Fibroblast of villous mesenchyme (primary cell): ENCODE measurements at regions not wholly inside any gene's neighbourhood (a gene's known extent, or its start where the extent isn't known, plus 50 kb on each side); places are given as distances from the start of the nearest gene placed in this dataset.
"Not testable (repeated sequence)": the region's sequence is repeated elsewhere in the genome, so short reads cannot be mapped to it uniquely, and the experiment has no call there.

ENCODE experiments used
- DNase-seq: peaks from one replicate; pipeline ENCODE4 v3.0.0-alpha.2; 2010; ENCODE audit warnings: low read depth
- H3K4me3 ChIP-seq: 2 replicates; pipeline ENCODE4 v1.5.1; 2011; ENCODE audit warnings: low read depth, mild to moderate bottlenecking, low read length
- TF ChIP-seq, protein P1 (sequence below): IDR thresholded peaks from 2 replicates; pipeline ENCODE4 v1.5.1; 2012; ENCODE audit warnings: low read depth, mild to moderate bottlenecking, low read length; ENCODE audit not compliant: insufficient read depth

GRCh38 chr4:115986573-115986972 is 873.2 kb upstream of the NDST4 start:
- TF ChIP-seq, protein P1, sequence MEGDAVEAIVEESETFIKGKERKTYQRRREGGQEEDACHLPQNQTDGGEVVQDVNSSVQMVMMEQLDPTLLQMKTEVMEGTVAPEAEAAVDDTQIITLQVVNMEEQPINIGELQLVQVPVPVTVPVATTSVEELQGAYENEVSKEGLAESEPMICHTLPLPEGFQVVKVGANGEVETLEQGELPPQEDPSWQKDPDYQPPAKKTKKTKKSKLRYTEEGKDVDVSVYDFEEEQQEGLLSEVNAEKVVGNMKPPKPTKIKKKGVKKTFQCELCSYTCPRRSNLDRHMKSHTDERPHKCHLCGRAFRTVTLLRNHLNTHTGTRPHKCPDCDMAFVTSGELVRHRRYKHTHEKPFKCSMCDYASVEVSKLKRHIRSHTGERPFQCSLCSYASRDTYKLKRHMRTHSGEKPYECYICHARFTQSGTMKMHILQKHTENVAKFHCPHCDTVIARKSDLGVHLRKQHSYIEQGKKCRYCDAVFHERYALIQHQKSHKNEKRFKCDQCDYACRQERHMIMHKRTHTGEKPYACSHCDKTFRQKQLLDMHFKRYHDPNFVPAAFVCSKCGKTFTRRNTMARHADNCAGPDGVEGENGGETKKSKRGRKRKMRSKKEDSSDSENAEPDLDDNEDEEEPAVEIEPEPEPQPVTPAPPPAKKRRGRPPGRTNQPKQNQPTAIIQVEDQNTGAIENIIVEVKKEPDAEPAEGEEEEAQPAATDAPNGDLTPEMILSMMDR: no peak
- no peak overlapping the region for H3K4me3 ChIP-seq
- no peak for DNase-seq

GRCh38 chr4:115975421-115976001 is 862.1 kb upstream of the NDST4 start:
- not testable (repeated sequence) for H3K4me3 ChIP-seq, DNase-seq

DNA sequence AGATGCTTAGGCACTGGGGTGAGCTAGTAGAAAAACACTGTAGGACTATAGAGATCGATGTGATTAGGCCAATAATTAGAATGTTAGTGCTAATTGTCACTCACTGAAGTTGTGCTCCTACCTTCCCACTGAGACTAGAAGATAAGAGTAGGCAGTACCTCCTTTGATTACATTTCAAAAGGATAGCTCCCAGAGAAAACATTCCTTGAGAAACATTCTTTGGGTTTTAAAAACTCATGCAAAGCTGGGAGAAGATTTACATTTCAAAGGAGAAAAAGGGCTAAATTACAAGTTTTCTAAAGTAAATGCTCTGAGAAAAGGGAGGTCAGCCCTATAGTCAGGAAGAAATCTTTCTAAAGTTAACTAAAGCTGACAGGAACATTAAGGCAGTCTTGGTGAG is 860.3 kb upstream of the NDST4 start:
- TF ChIP-seq, protein P1: no peak
- no peak for DNase-seq
- H3K4me3 ChIP-seq: no peak overlapping the region

- TF ChIP-seq, protein P1: no peak
- no peak for DNase-seq
- H3K4me3 ChIP-seq: no peak overlapping the region
These were observed 859.5 kb upstream of the NDST4 start for GRCh38 chr4:115972967-115973366.

GRCh38 chr4:115970859-115971258 is 857.4 kb upstream of the NDST4 start:
- no peak overlapping the region for H3K4me3 ChIP-seq
- DNase-seq: no peak
- TF ChIP-seq, protein P1: no peak

GRCh38 chr4:115969756-115970155 is 856.3 kb upstream of the NDST4 start:
- H3K4me3 ChIP-seq: no peak overlapping the region
- TF ChIP-seq, protein P1: no peak
- no peak for DNase-seq

- no peak overlapping the region for H3K4me3 ChIP-seq
- DNase-seq: no peak
- TF ChIP-seq, protein P1: no peak
These were observed 852.2 kb upstream of the NDST4 start for GRCh38 chr4:115965588-115965987.

- DNase-seq, H3K4me3 ChIP-seq: not testable (repeated sequence)
These were observed 842.8 kb upstream of the NDST4 start for GRCh38 chr4:115956054-115956796.
